Endothelial cell of umbilical vein (primary cell): ENCODE measurements at regions not wholly inside any gene's neighbourhood (a gene's known extent, or its start where the extent isn't known, plus 50 kb on each side); places are given as distances from the start of the nearest gene placed in this dataset.

Experiments
- BruUV-seq: library from RNA; stranded (reverse); fragments of 400-500 nt; replicated peaks from 2 replicates; lab custom pipeline; 2021; lab: Mats Ljungman, UMichigan
- CTCF ChIA-PET: fragments of 300-600, 350-600 bp; sonication (Branson Sonifier 250); formaldehyde crosslinking; loops from one replicate; lab custom pipeline; 2021; ENCODE audit warnings: antibody characterized with exemption, inconsistent platforms; lab: Charles Lee
- POLR2A ChIA-PET: fragments of 300-600, 350-600 bp; sonication (Branson Sonifier 250); formaldehyde crosslinking; loops from one replicate; lab custom pipeline; 2021; ENCODE audit warnings: antibody characterized with exemption, inconsistent platforms; lab: Charles Lee
- DNase-seq: peaks from one replicate; pipeline ENCODE4 v3.0.0-alpha.2; 2011; ENCODE audit warnings: low read depth, low spot score
- FAIRE-seq: peaks from 2 replicates; lab custom pipeline; 2011; peaks lifted over from hg19 to GRCh38; lab: Jason Lieb, UNC
- H2AFZ ChIP-seq: 2 replicates; pipeline ENCODE4 v1.6.0; 2012; ENCODE audit warnings: low read depth, low read length, control low read depth, inconsistent platforms
- H3K27ac ChIP-seq: 2 replicates; pipeline ENCODE4 v1.5.1; 2011; ENCODE audit warnings: low read depth, mild to moderate bottlenecking, control low read depth, low read length, moderate library complexity; ENCODE audit not compliant: insufficient read depth
- H3K27me3 ChIP-seq, 2 experiments: 2 replicates each; pipeline versions ENCODE4 v1.6.0 to v1.6.1; 2011; ENCODE audit warnings: low read length in 2 of 2, mixed read lengths in 1 of 2; ENCODE audit not compliant: control insufficient read depth in 2 of 2, insufficient read depth in 2 of 2
- H3K36me3 ChIP-seq, 2 experiments: 2 replicates in 1 of 2; 3 replicates in 1 of 2; pipeline ENCODE4 v1.5.1; 2011; ENCODE audit warnings: low read length in 2 of 2, mild to moderate bottlenecking in 1 of 2, moderate library complexity in 1 of 2; ENCODE audit not compliant: control insufficient read depth in 2 of 2, insufficient read depth in 2 of 2; ENCODE audit errors: extremely low read depth in 1 of 2
- H3K4me1 ChIP-seq: 3 replicates; pipeline ENCODE4 v1.5.1; 2011; ENCODE audit warnings: mild to moderate bottlenecking, low read length; ENCODE audit not compliant: control insufficient read depth, insufficient read depth; ENCODE audit errors: extremely low read depth
- H3K4me2 ChIP-seq: 2 replicates; pipeline ENCODE4 v1.6.1; 2011; ENCODE audit warnings: low read length, control low read depth, mixed read lengths; ENCODE audit not compliant: insufficient read depth
- H3K4me3 ChIP-seq, 3 experiments: fragments of 200-600 bp in 1 of 3; sonication (generic), shearing (Covaris generic) in 1 of 3; replicated peaks in 1 of 3; 2 replicates each; pipeline ENCODE4 v1.5.1; 2011 to 2016; ENCODE audit warnings: control low read depth in 3 of 3, low read length in 3 of 3, mild to moderate bottlenecking in 2 of 3, inconsistent platforms in 1 of 3, low read depth in 1 of 3, moderate library complexity in 1 of 3; ENCODE audit not compliant: insufficient read depth in 1 of 3
- H3K79me2 ChIP-seq: 2 replicates; pipeline ENCODE4 v1.6.0; 2012; ENCODE audit warnings: low read length, inconsistent platforms; ENCODE audit not compliant: control insufficient read depth, insufficient read depth
- H3K9ac ChIP-seq: replicated peaks from 2 replicates; pipeline ENCODE3; 2011; ENCODE audit warnings: low read length, control low read depth; ENCODE audit not compliant: insufficient read depth; ENCODE audit errors: extremely low read depth
- H3K9me1 ChIP-seq: replicated peaks from 3 replicates; pipeline ENCODE4 v1.6.0; 2011; ENCODE audit warnings: mild to moderate bottlenecking, low read length; ENCODE audit not compliant: control insufficient read depth, insufficient read depth; ENCODE audit errors: extremely low read depth
- H3K9me3 ChIP-seq: replicated peaks from 2 replicates; pipeline ENCODE4 v1.5.1; 2012; ENCODE audit warnings: low read length, inconsistent platforms; ENCODE audit not compliant: control insufficient read depth, insufficient read depth
- H4K20me1 ChIP-seq: replicated peaks from 2 replicates; pipeline ENCODE3; 2011; ENCODE audit warnings: mild to moderate bottlenecking, low read length; ENCODE audit not compliant: control insufficient read depth, insufficient read depth; ENCODE audit errors: extremely low read depth
- EZH2 ChIP-seq: IDR thresholded peaks from 2 replicates; pipeline ENCODE4 v1.6.1; 2012; ENCODE audit warnings: borderline replicate concordance, low read depth, mild to moderate bottlenecking, moderate library complexity, low read length, inconsistent platforms; ENCODE audit not compliant: severe bottlenecking
- FOS ChIP-seq: IDR thresholded peaks from 2 replicates; pipeline ENCODE4 v1.6.1; 2011; ENCODE audit warnings: mild to moderate bottlenecking, low read length, moderate library complexity, borderline replicate concordance; ENCODE audit not compliant: insufficient read depth
- MAX ChIP-seq: IDR thresholded peaks from 2 replicates; pipeline ENCODE4 v1.6.1; 2011; ENCODE audit not compliant: insufficient read depth, insufficient read length
- MYC ChIP-seq: IDR thresholded peaks from one replicate; pipeline ENCODE4 v1.6.1; 2011; ENCODE audit warnings: mild to moderate bottlenecking, low read depth, low read length
- POLR2A ChIP-seq: IDR thresholded peaks from 2 replicates; pipeline ENCODE4 v1.6.1; 2012; ENCODE audit warnings: low read depth, mild to moderate bottlenecking, control low read depth, low read length
- dilution Hi-C: fragments of 300-500 bp; cut with MboI; formaldehyde crosslinking; loops from one replicate; pipeline ENCODE4 v1.15.0; 2019; ENCODE audit warnings: low sequenced_read_pairs; ENCODE audit not compliant: extremely low pct_ligation_motif_present
- intact Hi-C: fragments of 100-400 bp; cut with micrococcal nuclease; formaldehyde crosslinking; loops from one replicate; pipeline ENCODE4 v1.10.0; 2022
- TF ChIP-seq, protein P1 (sequence below), 2 donors: IDR thresholded peaks; 1 replicate in 1 of 2; 2 replicates in 1 of 2; pipeline ENCODE4 v1.5.1; 2011; ENCODE audit warnings: low read length in 2 of 2, mild to moderate bottlenecking in 2 of 2, moderate library complexity in 2 of 2, control low read depth in 1 of 2, inconsistent platforms in 1 of 2, low read depth in 1 of 2; ENCODE audit not compliant: insufficient read depth in 1 of 2; ENCODE audit errors: extremely low read depth in 1 of 2

DNA sequence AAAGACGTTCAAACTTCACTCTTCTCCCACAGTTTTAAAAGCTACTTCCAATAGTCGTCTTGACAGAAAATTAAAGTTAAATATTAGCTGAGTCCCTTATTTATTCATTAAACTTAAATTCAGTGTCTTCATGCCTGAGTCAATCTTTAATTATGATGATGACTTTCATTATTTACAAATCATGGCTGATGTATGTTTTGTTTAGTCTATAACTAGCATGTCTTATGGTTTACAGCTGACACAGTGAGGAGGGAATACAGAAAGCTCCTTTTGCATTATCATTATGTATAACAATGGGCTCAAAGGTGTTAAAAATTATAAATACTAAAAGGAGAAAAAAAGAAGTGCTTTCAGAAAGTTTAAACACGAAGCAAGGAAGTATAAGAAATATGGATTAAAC, 1333.1 kb downstream of the CDH8 start:
- intact Hi-C loops (no loop called here), dilution Hi-C loops (no loop called here)
- H3K4me1 ChIP-seq = no peaks in the 10 kb centered on the region
- CTCF ChIA-PET = no interaction called here
- no peak overlapping the region for H3K27ac ChIP-seq
- no peak overlapping the region for H3K4me3 ChIP-seq
- no peaks in the 10 kb centered on the region for H3K9me3 ChIP-seq
- FAIRE-seq (no peak), DNase-seq (no peak)
- H3K36me3 ChIP-seq = no peaks in the 10 kb centered on the region
- no peak overlapping the region for H2AFZ ChIP-seq
- no peak overlapping the region for H3K4me2 ChIP-seq
- no peak overlapping the region for H3K9ac ChIP-seq
- BruUV-seq = no TSS peak
- H3K27me3 ChIP-seq = no peaks in the 10 kb centered on the region
- H3K9me1 ChIP-seq = no peaks in the 10 kb centered on the region
- H3K79me2 ChIP-seq = no peaks in the 10 kb centered on the region
- no peaks in the 10 kb centered on the region for H4K20me1 ChIP-seq
- POLR2A ChIA-PET = no interaction called here
- TF ChIP-seq, protein P1, sequence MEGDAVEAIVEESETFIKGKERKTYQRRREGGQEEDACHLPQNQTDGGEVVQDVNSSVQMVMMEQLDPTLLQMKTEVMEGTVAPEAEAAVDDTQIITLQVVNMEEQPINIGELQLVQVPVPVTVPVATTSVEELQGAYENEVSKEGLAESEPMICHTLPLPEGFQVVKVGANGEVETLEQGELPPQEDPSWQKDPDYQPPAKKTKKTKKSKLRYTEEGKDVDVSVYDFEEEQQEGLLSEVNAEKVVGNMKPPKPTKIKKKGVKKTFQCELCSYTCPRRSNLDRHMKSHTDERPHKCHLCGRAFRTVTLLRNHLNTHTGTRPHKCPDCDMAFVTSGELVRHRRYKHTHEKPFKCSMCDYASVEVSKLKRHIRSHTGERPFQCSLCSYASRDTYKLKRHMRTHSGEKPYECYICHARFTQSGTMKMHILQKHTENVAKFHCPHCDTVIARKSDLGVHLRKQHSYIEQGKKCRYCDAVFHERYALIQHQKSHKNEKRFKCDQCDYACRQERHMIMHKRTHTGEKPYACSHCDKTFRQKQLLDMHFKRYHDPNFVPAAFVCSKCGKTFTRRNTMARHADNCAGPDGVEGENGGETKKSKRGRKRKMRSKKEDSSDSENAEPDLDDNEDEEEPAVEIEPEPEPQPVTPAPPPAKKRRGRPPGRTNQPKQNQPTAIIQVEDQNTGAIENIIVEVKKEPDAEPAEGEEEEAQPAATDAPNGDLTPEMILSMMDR (IDR thresholded peaks at IDR 0.05; ENCODE audit: extremely low read depth in 1 of 2, insufficient read depth in 1 of 2, low read depth in 1 of 2, low read length in 2 of 2) = no peak

GRCh38 chr16:60686824-60687223, 1349.4 kb downstream of the CDH8 start:
- Histone ChIP-seq H3K9ac (no peak overlapping the region), H3K4me3 (no peak overlapping the region), H3K4me2 (no peak overlapping the region), H3K27ac (no peak overlapping the region), H3K9me1 (no peaks in the 10 kb centered on the region), H3K4me1 (no peaks in the 10 kb centered on the region), H4K20me1 (no peaks in the 10 kb centered on the region), H3K36me3 (no peaks in the 10 kb centered on the region), H3K79me2 (no peaks in the 10 kb centered on the region), H2AFZ (no peak overlapping the region), H3K27me3 (no peaks in the 10 kb centered on the region), H3K9me3 (peaks cover 10% of the 10 kb centered on the region)
- ChIA-PET POLR2A (no interaction called here), CTCF (no interaction called here)
- DNase-seq = no peak
- dilution Hi-C loops (no loop called here), intact Hi-C loops (no loop called here)
- no TSS peak for BruUV-seq
- no peak for FAIRE-seq
- no peak for TF ChIP-seq MYC
- no peak for TF ChIP-seq EZH2
- no peak for TF ChIP-seq FOS
- TF ChIP-seq MAX = no peak
- no peak for TF ChIP-seq POLR2A
